NT2/D1 (cell line): ENCODE measurements at regions not wholly inside any gene's neighbourhood (a gene's known extent, or its start where the extent isn't known, plus 50 kb on each side); places are given as distances from the start of the nearest gene placed in this dataset.

Experiments
- YY1 ChIP-seq: IDR thresholded peaks from 2 replicates; pipeline ENCODE4 v1.6.1; 2011; ENCODE audit not compliant: insufficient read length, insufficient read depth
- ZNF274 ChIP-seq: IDR thresholded peaks from 2 replicates; pipeline ENCODE4 v1.6.1; 2011; ENCODE audit warnings: mild to moderate bottlenecking, low read depth, low read length

DNA sequence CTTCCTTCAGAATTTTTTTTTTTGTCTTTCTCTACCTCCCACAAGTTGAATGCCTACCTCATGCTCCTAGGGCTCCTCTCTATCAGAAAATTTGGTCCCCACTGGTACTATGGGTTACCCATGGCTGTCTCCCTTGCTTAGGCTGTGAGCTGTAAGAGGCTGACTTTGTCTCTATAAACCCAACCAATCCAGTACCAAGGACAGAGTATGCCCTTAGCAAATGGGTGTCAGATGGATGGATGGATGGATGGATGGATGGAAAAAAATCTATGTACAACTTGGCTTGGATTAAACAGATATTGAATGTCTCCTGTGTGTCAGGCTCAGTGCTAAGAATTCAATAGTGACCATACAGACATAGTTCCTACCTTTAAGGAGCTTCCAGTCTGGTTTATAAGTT, 398.2 kb upstream of the TRPC7 start:
- TF ChIP-seq YY1, result no peak
- TF ChIP-seq ZNF274, result no peak
